Activated CD4-positive, alpha-beta T cell treated with anti-CD3 and anti-CD28 coated beads, Interleukin-2, amount 10 ng/mL, durations not matched to agents 7 days and 5 days (primary cell): ENCODE measurements at regions not wholly inside any gene's neighbourhood (a gene's known extent, or its start where the extent isn't known, plus 50 kb on each side); places are given as distances from the start of the nearest gene placed in this dataset.
"Not testable (repeated sequence)": the region's sequence is repeated elsewhere in the genome, so short reads cannot be mapped to it uniquely, and the experiment has no call there.

Experiments used
- CTCF ChIA-PET: fragments of 350-600 bp; sonication (Branson Sonifier 250); formaldehyde crosslinking; loops from one replicate; lab custom pipeline; 2021; ENCODE audit warnings: antibody characterized with exemption; lab: Charles Lee
- POLR2A ChIA-PET: fragments of 350-600 bp; sonication (Branson Sonifier 250); formaldehyde crosslinking; loops from one replicate; lab custom pipeline; 2021; ENCODE audit warnings: antibody characterized with exemption; lab: Charles Lee
- DNase-seq: peaks from one replicate; pipeline ENCODE4 v3.0.0-alpha.2; 2020
- H3K27ac Mint-ChIP-seq: one replicate; pipeline ENCODE4 v1.8.0; 2021; ENCODE audit warnings: mild to moderate bottlenecking, moderate library complexity, mixed read lengths
- H3K27me3 Mint-ChIP-seq: one replicate; pipeline ENCODE4 v1.8.0; 2021; ENCODE audit warnings: mixed read lengths
- H3K36me3 Mint-ChIP-seq: one replicate; pipeline ENCODE4 v1.8.0; 2021; ENCODE audit warnings: low read depth, mixed read lengths
- H3K4me1 Mint-ChIP-seq: one replicate; pipeline ENCODE4 v1.8.0; 2021; ENCODE audit warnings: mixed read lengths
- H3K4me3 Mint-ChIP-seq: one replicate; pipeline ENCODE4 v1.8.0; 2021; ENCODE audit warnings: mild to moderate bottlenecking, moderate library complexity, mixed read lengths
- H3K9me3 Mint-ChIP-seq: one replicate; pipeline ENCODE4 v1.8.0; 2021; ENCODE audit warnings: mixed read lengths

DNA sequence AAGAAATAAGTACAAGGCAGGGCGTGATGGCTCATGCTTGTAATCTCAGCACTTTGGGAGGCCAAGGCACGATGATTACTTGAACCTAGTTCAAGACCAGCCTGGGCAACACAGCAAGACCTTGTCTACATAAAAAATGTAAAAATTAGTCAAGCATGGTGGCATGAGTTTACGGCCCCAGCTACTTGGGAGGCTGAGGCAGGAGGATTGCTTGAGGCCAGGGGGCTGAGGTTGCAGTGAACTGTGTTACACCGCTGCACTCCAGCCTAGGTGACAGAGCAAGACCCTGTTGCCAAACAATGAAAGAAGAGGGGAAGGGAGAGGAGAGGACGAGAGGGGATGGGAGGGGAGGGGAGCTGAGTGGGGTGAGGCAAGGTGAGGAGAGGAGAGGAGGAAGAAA lies 152.7 kb upstream of the PRICKLE2 start:
- CTCF ChIA-PET: no interaction called here
- no peaks in the 10 kb centered on the region for H3K36me3 Mint-ChIP-seq
- H3K9me3 Mint-ChIP-seq: no peaks in the 10 kb centered on the region
- H3K27me3 Mint-ChIP-seq: peaks cover 3% of the 10 kb centered on the region
- no peak overlapping the region for H3K4me3 Mint-ChIP-seq
- no peaks in the 10 kb centered on the region for H3K4me1 Mint-ChIP-seq
- no peak for DNase-seq
- POLR2A ChIA-PET: no interaction called here
- H3K27ac Mint-ChIP-seq: no peak overlapping the region

DNA sequence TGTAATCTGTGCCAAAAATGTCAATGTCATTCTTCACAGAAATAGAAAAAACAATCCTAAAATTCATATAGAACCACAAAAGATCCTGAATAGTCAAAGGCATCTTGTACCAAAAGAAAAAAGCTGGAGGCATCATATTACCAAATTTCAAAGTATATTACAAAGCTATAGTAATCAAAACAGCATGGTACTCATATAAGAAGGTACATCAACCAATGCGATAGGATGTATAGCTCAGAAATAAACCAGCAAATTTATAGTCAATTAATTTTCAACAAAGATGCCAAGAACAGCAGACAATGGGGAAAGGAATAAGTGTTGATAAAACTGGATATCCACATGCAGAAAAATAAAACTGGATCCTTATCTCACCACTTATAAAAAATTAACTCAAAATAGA lies 150.5 kb upstream of the PRICKLE2 start:
- no peak overlapping the region for H3K4me3 Mint-ChIP-seq

DNA sequence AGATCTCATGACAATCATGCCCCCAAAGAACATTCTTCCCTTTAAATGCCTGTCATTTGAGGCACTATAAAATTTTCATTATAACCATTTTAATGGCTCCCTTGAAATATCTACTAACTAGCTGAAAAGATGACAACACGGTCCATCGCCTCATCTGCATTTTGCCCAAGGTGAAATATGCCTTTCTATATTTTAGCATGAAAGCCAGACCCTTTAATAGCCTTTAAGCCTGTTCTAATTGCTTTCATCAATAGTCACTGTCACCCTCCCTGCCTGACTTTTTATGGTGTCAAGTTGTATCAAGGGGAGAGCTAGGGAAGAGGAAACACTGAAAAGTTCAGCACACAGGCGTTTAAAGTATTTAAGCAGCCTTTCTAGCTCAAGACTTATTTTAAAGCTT lies 144.1 kb upstream of the PRICKLE2 start:
- ChIA-PET CTCF (no interaction called here), POLR2A (no interaction called here)
- Mint-ChIP-seq H3K4me3 (no peak overlapping the region), H3K27ac (no peak overlapping the region), H3K27me3 (peaks cover 5% of the 10 kb centered on the region), H3K9me3 (no peaks in the 10 kb centered on the region), H3K36me3 (no peaks in the 10 kb centered on the region), H3K4me1 (no peaks in the 10 kb centered on the region)
- DNase-seq: no peak

More for the DNA sequence above, 150.5 kb upstream of the PRICKLE2 start:
- DNase-seq: no peak
- no peaks in the 10 kb centered on the region for H3K36me3 Mint-ChIP-seq
- H3K4me1 Mint-ChIP-seq: no peaks in the 10 kb centered on the region
- CTCF ChIA-PET: no interaction called here
- POLR2A ChIA-PET: no interaction called here
- H3K27ac Mint-ChIP-seq: no peak overlapping the region
- H3K27me3 Mint-ChIP-seq: no peaks in the 10 kb centered on the region
- no peaks in the 10 kb centered on the region for H3K9me3 Mint-ChIP-seq

GRCh38 chr3:64368257-64369020 lies 143.2 kb upstream of the PRICKLE2 start:
- Mint-ChIP-seq H3K27ac (no peak overlapping the region), H3K4me3 (no peak overlapping the region), H3K9me3 (no peaks in the 10 kb centered on the region), H3K4me1 (no peaks in the 10 kb centered on the region), H3K36me3 (no peaks in the 10 kb centered on the region), H3K27me3 (peaks cover 5% of the 10 kb centered on the region)
- DNase-seq: no peak
- POLR2A ChIA-PET: no interaction called here
- CTCF ChIA-PET: no interaction called here

DNA sequence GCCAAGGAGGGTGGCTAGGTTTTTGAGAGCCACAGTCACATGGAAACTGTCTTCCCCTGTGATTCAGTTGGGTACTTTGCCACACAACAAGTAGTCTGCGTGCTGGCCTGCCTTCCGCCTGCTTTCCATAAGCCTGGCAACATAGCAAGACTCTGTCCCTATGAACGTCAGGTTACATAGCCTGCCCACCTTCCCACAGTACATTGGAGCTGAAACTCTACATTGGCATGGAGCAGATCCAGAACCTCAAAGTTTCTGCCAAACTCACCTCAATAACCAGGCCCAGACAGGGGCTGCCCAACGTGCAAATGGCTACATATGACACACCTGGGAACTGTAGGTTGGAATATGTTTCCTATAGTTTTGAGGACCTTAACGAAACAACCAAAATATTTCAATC lies 140.6 kb upstream of the PRICKLE2 start:
- Mint-ChIP-seq H3K4me3 (no peak overlapping the region), H3K27ac (no peak overlapping the region), H3K4me1 (no peaks in the 10 kb centered on the region), H3K9me3 (no peaks in the 10 kb centered on the region), H3K36me3 (no peaks in the 10 kb centered on the region), H3K27me3 (peaks cover 5% of the 10 kb centered on the region)
- DNase-seq: no peak
- CTCF ChIA-PET: interaction anchor here (0.9 kb wide), 1 partner anchor 10 kb away, joined by 3 read pairs; no protein-coding TSS in a partner anchor
- POLR2A ChIA-PET: no interaction called here

DNA sequence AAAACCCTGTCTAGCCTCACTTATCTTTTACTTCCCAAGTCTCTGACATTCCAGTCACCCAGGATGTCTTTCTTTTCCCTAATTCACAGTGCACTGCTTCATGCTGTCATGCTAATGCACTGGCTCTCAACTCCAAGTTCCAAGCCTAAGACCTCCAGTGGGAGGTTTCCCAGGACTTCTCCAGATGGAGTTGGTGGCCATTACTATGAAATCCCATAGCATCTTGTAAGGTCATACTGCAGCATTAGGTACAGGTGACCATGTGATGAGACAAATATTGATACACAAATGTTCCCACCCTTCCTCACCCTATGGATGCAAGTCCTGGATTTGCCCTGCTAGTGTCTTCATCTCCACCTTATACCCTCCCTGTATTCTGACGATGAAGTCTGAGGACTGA lies 138.6 kb upstream of the PRICKLE2 start:
- DNase-seq: no peak
- Mint-ChIP-seq H3K36me3 (no peaks in the 10 kb centered on the region), H3K9me3 (no peaks in the 10 kb centered on the region), H3K27me3 (peaks cover 5% of the 10 kb centered on the region), H3K27ac (no peak overlapping the region), H3K4me3 (no peak overlapping the region), H3K4me1 (no peaks in the 10 kb centered on the region)
- POLR2A ChIA-PET: no interaction called here
- CTCF ChIA-PET: no interaction called here

DNA sequence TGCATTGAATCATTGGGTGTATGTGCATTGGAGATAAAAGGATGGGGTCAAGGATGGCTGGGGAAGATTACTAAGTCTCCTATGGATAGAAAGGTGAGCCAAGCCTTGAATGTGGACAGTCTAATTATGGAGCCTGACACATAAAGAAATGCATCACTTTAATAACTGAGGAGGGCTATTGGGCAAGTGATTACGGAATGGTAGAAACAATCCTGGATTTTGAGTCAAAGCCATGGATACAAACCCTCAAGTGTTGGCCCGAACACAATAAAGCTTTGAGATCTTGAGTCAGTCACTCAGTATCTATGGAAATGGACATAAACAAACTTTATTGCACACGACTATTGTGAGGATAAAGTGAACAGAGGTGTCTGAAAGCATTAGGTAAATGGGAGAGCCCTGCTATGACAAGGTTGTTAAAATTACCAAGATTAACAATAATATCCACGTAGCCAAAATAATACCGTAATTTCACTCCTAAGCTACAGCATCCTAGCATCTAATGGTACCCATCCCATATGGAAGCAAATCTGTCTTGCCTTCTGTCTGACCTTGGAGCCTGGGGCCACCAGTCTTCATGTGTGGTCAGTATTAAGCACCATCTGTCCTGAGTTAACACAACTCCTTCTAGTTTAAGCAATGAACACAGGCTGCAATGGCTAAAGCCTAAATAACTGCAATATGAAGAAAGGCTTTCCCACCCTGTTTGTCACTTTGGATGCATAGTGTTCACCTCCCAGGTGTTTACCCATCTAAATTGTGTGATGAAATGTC lies 136.9 kb upstream of the PRICKLE2 start:
- POLR2A ChIA-PET: no interaction called here
- Mint-ChIP-seq H3K36me3 (no peaks in the 10 kb centered on the region), H3K4me3 (no peak overlapping the region), H3K4me1 (peaks cover 12% of the 10 kb centered on the region), H3K9me3 (no peaks in the 10 kb centered on the region), H3K27ac (no peak overlapping the region), H3K27me3 (peaks cover 2% of the 10 kb centered on the region)
- CTCF ChIA-PET: interaction anchor here (0.6 kb wide), 1 partner anchor 194 kb away, joined by 8 read pairs; no protein-coding TSS in a partner anchor
- DNase-seq: no peak

DNA sequence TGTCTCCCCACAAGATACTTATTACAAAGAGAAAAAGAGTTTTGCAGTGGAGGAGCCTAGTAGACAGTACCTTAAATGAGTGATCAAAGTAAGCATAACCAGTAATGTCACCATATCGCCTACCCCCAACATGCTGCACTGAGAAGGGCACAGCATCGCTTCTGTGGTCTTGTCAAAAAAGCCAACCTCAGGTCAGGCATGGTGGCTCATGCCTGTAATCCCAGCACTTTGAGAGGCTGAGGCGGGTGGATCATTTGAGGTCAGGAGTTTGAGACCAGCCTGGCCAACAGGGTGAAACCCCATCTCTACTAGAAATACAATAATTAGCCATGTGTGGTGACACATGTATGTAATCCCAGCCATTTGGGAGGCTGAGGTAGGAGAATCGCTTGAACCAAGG lies 135.8 kb upstream of the PRICKLE2 start:
- CTCF ChIA-PET, DNase-seq, POLR2A ChIA-PET, H3K36me3 Mint-ChIP-seq, H3K9me3 Mint-ChIP-seq, H3K27ac Mint-ChIP-seq, H3K4me3 Mint-ChIP-seq, H3K27me3 Mint-ChIP-seq: not testable (repeated sequence)
- peaks cover 16% of the 10 kb centered on the region for H3K4me1 Mint-ChIP-seq

GRCh38 chr3:64360280-64360679 lies 135.0 kb upstream of the PRICKLE2 start:
- H3K27ac Mint-ChIP-seq: no peak overlapping the region
- CTCF ChIA-PET: interaction anchor here (1.4 kb wide), 1 partner anchor 16 kb away, joined by 3 read pairs; no protein-coding TSS in a partner anchor
- POLR2A ChIA-PET: no interaction called here

GRCh38 chr3:64359735-64360134 lies 134.5 kb upstream of the PRICKLE2 start:
- H3K36me3 Mint-ChIP-seq: peaks cover 4% of the 10 kb centered on the region
- ChIA-PET CTCF (interaction anchor here (1.4 kb wide), 1 partner anchor 15 kb away, joined by 3 read pairs; no protein-coding TSS in a partner anchor), POLR2A (no interaction called here)
- DNase-seq: no peak
- H3K27me3 Mint-ChIP-seq: no peaks in the 10 kb centered on the region
- no peaks in the 10 kb centered on the region for H3K9me3 Mint-ChIP-seq
- no peak overlapping the region for H3K27ac Mint-ChIP-seq
- H3K4me3 Mint-ChIP-seq: no peak overlapping the region
- H3K4me1 Mint-ChIP-seq: peaks cover 29% of the 10 kb centered on the region

More at GRCh38 chr3:64360280-64360679, 135.0 kb upstream of the PRICKLE2 start:
- no peak for DNase-seq
- Mint-ChIP-seq H3K4me1 (peaks cover 23% of the 10 kb centered on the region), H3K4me3 (no peak overlapping the region), H3K27me3 (no peaks in the 10 kb centered on the region), H3K36me3 (peaks cover 4% of the 10 kb centered on the region), H3K9me3 (no peaks in the 10 kb centered on the region)

GRCh38 chr3:64358853-64359252 lies 133.6 kb upstream of the PRICKLE2 start:
- CTCF ChIA-PET: interaction anchor here (1.4 kb wide), 1 partner anchor 15 kb away, joined by 3 read pairs; no protein-coding TSS in a partner anchor
- no peaks in the 10 kb centered on the region for H3K9me3 Mint-ChIP-seq
- no peaks in the 10 kb centered on the region for H3K27me3 Mint-ChIP-seq
- H3K4me1 Mint-ChIP-seq: peaks cover 32% of the 10 kb centered on the region
- H3K27ac Mint-ChIP-seq: no peak overlapping the region
- H3K36me3 Mint-ChIP-seq: peaks cover 4% of the 10 kb centered on the region
- no peak for DNase-seq
- POLR2A ChIA-PET: no interaction called here
- H3K4me3 Mint-ChIP-seq: no peak overlapping the region

DNA sequence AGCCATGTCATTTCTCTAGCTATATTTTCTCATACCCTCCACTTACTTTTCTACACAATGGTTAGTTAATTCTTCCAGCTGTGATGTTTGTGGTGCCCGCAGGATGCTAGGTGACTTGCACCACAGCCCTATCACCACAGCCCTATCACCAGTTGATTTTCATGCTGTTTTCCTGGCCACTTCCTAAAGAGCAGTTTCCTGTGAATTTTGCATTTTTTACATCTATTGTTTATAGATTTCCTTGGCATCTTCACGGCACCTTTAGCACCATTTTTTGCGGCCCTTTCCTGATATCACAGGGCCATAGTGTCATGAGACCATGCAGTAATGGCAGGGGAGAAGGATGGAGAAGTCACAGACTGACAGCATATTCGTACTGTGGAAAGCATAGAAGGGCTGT lies 132.9 kb upstream of the PRICKLE2 start:
- no peaks in the 10 kb centered on the region for H3K9me3 Mint-ChIP-seq
- H3K4me3 Mint-ChIP-seq: no peak overlapping the region
- ChIA-PET POLR2A (no interaction called here), CTCF (no interaction called here)
- peaks cover 35% of the 10 kb centered on the region for H3K4me1 Mint-ChIP-seq
- peaks cover 4% of the 10 kb centered on the region for H3K36me3 Mint-ChIP-seq
- no peak for DNase-seq
- no peak overlapping the region for H3K27ac Mint-ChIP-seq
- H3K27me3 Mint-ChIP-seq: no peaks in the 10 kb centered on the region

DNA sequence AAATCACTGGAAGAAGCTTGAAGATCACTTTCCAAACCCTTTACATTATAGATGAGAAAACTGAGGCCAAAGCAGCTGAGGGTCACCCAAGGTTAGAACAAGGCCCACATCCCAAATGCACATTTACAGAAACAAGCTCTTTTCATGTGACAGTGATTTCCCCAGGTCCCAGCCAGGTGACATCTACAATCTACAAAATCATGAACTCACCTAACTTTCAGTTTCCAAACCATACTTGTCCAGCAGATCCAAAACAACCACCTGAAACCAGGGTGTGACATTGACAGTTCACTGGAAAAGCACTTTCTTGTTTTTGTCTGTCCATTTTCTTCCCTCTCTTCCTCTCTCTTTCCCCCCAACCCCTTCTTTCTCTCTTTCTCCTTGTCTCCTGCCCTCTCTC lies 132.2 kb upstream of the PRICKLE2 start:
- Mint-ChIP-seq H3K4me3 (no peak overlapping the region), H3K4me1 (peaks cover 42% of the 10 kb centered on the region), H3K27me3 (no peaks in the 10 kb centered on the region), H3K36me3 (peaks cover 4% of the 10 kb centered on the region), H3K27ac (no peak overlapping the region), H3K9me3 (no peaks in the 10 kb centered on the region)
- POLR2A ChIA-PET: no interaction called here
- CTCF ChIA-PET: no interaction called here
- DNase-seq: no peak
